ENCODE measurements at regions not wholly inside any gene's neighbourhood (a gene's known extent, or its start where the extent isn't known, plus 50 kb on each side); places are given as distances from the start of the nearest gene placed in this dataset.

GRCh38 chr12:17489452-17489851 is 600.5 kb downstream of the RERGL start:
- TF ChIP-seq, protein P1, sequence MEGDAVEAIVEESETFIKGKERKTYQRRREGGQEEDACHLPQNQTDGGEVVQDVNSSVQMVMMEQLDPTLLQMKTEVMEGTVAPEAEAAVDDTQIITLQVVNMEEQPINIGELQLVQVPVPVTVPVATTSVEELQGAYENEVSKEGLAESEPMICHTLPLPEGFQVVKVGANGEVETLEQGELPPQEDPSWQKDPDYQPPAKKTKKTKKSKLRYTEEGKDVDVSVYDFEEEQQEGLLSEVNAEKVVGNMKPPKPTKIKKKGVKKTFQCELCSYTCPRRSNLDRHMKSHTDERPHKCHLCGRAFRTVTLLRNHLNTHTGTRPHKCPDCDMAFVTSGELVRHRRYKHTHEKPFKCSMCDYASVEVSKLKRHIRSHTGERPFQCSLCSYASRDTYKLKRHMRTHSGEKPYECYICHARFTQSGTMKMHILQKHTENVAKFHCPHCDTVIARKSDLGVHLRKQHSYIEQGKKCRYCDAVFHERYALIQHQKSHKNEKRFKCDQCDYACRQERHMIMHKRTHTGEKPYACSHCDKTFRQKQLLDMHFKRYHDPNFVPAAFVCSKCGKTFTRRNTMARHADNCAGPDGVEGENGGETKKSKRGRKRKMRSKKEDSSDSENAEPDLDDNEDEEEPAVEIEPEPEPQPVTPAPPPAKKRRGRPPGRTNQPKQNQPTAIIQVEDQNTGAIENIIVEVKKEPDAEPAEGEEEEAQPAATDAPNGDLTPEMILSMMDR (IDR thresholded peaks at IDR 0.05; ENCODE audit: low read depth, low read length), result no peak
- no peak overlapping the region for H3K4me3 ChIP-seq (ENCODE audit: low read depth, low read length)

- TF ChIP-seq, protein P1 (IDR thresholded peaks at IDR 0.05; ENCODE audit: low read depth, low read length), result no peak
- no peak overlapping the region for H3K4me3 ChIP-seq (ENCODE audit: low read depth, low read length)
Measured at GRCh38 chr12:17478908-17479673, 610.9 kb downstream of the RERGL start.

DNA sequence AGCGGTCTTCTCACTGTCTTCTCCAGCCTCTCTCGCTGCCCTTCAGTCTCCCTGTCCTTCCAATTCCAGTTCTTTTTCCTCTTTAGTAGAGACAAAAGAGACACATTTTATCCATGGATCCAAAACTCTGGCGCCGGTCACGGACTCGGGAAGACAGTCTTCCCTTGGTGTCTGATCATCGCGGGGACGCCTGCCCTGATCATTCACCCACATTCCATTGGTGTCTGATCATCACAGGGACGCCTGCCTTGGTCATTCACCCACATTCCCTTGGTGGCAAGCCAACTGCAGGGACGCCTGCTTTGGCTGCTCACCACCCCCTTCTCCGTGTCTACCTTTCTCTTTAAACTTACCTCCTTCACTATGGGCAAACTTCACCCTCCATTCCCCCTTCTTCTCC is 619.5 kb downstream of the RERGL start:
- TF ChIP-seq, protein P1 (IDR thresholded peaks at IDR 0.05; ENCODE audit: low read depth, low read length), result no peak
- H3K4me3 ChIP-seq (ENCODE audit: low read depth, low read length), result no peak overlapping the region

GRCh38 chr12:17459214-17459613 is 630.8 kb downstream of the RERGL start:
- no peak overlapping the region for H3K4me3 ChIP-seq (ENCODE audit: low read depth, low read length)
- TF ChIP-seq, protein P1 (IDR thresholded peaks at IDR 0.05; ENCODE audit: low read depth, low read length), result no peak

DNA sequence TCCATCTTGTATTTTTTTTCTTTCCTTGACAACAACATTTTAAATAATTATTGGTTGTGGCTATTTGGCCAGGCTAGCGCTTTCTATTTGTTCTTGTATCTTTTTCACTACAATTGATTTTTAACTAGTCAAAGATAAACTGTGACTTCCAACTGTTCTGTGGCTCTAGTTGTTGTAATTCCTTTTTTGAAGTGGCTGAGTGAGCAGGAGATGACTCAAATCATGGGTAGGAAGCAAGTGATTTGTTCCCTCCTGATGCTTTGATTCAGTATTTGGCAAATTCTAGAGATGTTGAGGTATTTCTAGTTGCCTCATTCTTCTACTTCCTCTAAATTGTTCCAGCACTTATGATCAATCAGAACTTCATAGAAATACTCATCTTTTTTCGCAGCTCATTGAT is 633.5 kb downstream of the RERGL start:
- TF ChIP-seq, protein P1 (IDR thresholded peaks at IDR 0.05; ENCODE audit: low read depth, low read length), result no peak
- H3K4me3 ChIP-seq (ENCODE audit: low read depth, low read length), result no peak overlapping the region

GRCh38 chr12:17438141-17438540 is 651.9 kb downstream of the RERGL start:
- no peak overlapping the region for H3K4me3 ChIP-seq (ENCODE audit: low read depth, low read length)
- TF ChIP-seq, protein P1 (IDR thresholded peaks at IDR 0.05; ENCODE audit: low read depth, low read length), result no peak

DNA sequence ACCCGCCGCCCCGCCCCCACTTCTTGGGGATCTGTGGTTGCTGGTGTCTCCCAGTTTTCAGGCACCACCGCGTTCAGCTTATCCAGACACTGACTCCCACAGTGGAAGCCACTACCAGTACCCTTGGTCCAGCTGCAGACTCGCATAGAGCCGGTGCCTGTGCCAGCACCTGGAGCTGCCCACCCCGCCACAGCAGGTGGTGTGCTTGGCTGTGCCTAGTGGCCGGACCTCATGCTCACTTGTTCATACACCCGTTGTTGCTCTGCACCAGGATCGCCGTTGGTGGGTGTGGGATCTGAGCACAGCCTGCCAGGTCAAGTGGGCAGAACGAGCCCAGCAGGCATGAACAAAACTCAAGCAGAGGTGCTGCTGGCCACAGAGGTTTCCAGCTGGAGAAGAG is 673.2 kb downstream of the RERGL start:
- no peak overlapping the region for H3K4me3 ChIP-seq (ENCODE audit: low read depth, low read length)
- TF ChIP-seq, protein P1 (IDR thresholded peaks at IDR 0.05; ENCODE audit: low read depth, low read length), result no peak

Data from WI38 (cell line).